Stomach (tissue), 8 donors: ENCODE measurements at regions not wholly inside any gene's neighbourhood (a gene's known extent, or its start where the extent isn't known, plus 50 kb on each side); places are given as distances from the start of the nearest gene placed in this dataset.
A peak's percentile ranks its signal among the peaks of the same experiment; 100 is the strongest.

Source experiments
- DNase-seq, 2 donors: peaks; one replicate each; pipeline versions ENCODE4 v3.0.0 to v3.0.0-alpha.2; 2013 to 2019
- H3K27ac ChIP-seq, 5 donors: fragments of 200-600 bp in 4 of 5; sonication (generic) in 4 of 5; one replicate each; pipeline ENCODE4 v1.5.1; 2013 to 2019; ENCODE audit warnings: mild to moderate bottlenecking in 1 of 5, moderate library complexity in 1 of 5
- H3K27me3 ChIP-seq, 3 donors: fragments of 200-600 bp; sonication (generic); one replicate each; pipeline ENCODE4 v1.5.1; 2017 to 2019; ENCODE audit warnings: mixed run types in 1 of 3
- H3K36me3 ChIP-seq, 4 donors: fragments of 200-600 bp; sonication (generic); 1 replicate in 3 of 4; 2 replicates in 1 of 4; pipeline ENCODE4 v1.5.1; 2016 to 2019
- H3K4me1 ChIP-seq, 4 donors: fragments of 200-600 bp; sonication (generic); one replicate each; pipeline ENCODE4 v1.5.1; 2016 to 2019
- H3K4me3 ChIP-seq, 4 donors: fragments of 200-600 bp; sonication (generic) in 3 of 4; one replicate each; pipeline ENCODE4 v1.5.1; 2016 to 2019; ENCODE audit warnings: mild to moderate bottlenecking in 1 of 4
- H3K9me3 ChIP-seq, 4 donors: fragments of 200-600 bp; sonication (generic); one replicate each; pipeline ENCODE4 v1.5.1; 2016 to 2019
- CTCF ChIP-seq, 7 experiments: fragments of 450-650 bp in 4 of 7; fragments of 200-600 bp in 3 of 7; sonication (generic) in 3 of 7; IDR thresholded peaks; one replicate each; pipeline ENCODE4 v1.5.1; 2016 to 2019; ENCODE audit warnings: antibody characterized with exemption in 7 of 7, control low read depth in 2 of 7, mild to moderate bottlenecking in 1 of 7
- EP300 ChIP-seq: sonication (generic); formaldehyde crosslinking; IDR thresholded peaks from one replicate; pipeline ENCODE4 v1.6.1; 2017; ENCODE audit warnings: antibody characterized with exemption
- POLR2A ChIP-seq, 4 donors: fragments of 450-650 bp; IDR thresholded peaks; one replicate each; pipeline ENCODE4 v1.6.1; 2016; ENCODE audit warnings: antibody characterized with exemption in 4 of 4, control low read depth in 2 of 4, mild to moderate bottlenecking in 1 of 4, moderate library complexity in 1 of 4
- POLR2AphosphoS5 ChIP-seq, 3 donors: sonication (generic); formaldehyde crosslinking; IDR thresholded peaks; one replicate each; pipeline ENCODE4 v1.6.1; 2016; ENCODE audit warnings: antibody characterized with exemption in 3 of 3
- WGBS, 5 donors: extraction: QIAGEN DNeasy Blood & Tissue Kit in 3 of 5; methylation state at CpG; one replicate each; pipeline versions ENCODE4 v1.1.5 to v1.1.7; 2013 to 2018; 5-methylcytosine and 5-hydroxymethylcytosine counted together
- intact Hi-C: fragments of 100-400 bp; cut with DNase I; formaldehyde crosslinking; loops from one replicate; pipeline ENCODE4 v1.15.1; 2023; ENCODE audit warnings: low total_unique reads
- donor health status: healthy with polysubstance abuse.
- donor health status: Bipolar disorder and iron deficiency.
- donor health status: healthy.

GRCh38 chr6:120262354-120262753, 912.8 kb upstream of the MAN1A1 start:
- no peaks in the 10 kb centered on the region for H3K36me3 ChIP-seq
- TF ChIP-seq POLR2AphosphoS5 (IDR thresholded peaks at IDR 0.05) (no peak), POLR2A (IDR thresholded peaks at IDR 0.05) (no peak), EP300 (no peak), CTCF (IDR thresholded peaks at IDR 0.05) (no peak)
- intact Hi-C loops: no loop called here
- H3K4me3 ChIP-seq: no peak overlapping the region
- DNase-seq: no peak
- H3K4me1 ChIP-seq: no peaks in the 10 kb centered on the region
- H3K9me3 ChIP-seq: no peaks in the 10 kb centered on the region
- no peaks in the 10 kb centered on the region for H3K27me3 ChIP-seq
- WGBS, 5 donors: 76 to 89% (median 80%) methylated on average over 2 of the region's 2 CpGs
- no peak overlapping the region for H3K27ac ChIP-seq

- peak in 1 of 2 donors; percentile 60 for DNase-seq
- TF ChIP-seq POLR2AphosphoS5 (IDR thresholded peaks at IDR 0.05) (no peak), POLR2A (IDR thresholded peaks at IDR 0.05) (no peak), CTCF (IDR thresholded peaks at IDR 0.05) (no peak), EP300 (no peak)
- Histone ChIP-seq H3K4me3 (no peak overlapping the region), H3K27ac (no peak overlapping the region), H3K36me3 (no peaks in the 10 kb centered on the region), H3K9me3 (no peaks in the 10 kb centered on the region), H3K4me1 (no peaks in the 10 kb centered on the region), H3K27me3 (no peaks in the 10 kb centered on the region)
- intact Hi-C loops: no loop called here
- 46 to 68% (median 61%) methylated on average over 2 of the region's 2 CpGs for WGBS, 5 donors
Observed at GRCh38 chr6:120260636-120261035, 911.1 kb upstream of the MAN1A1 start.

- H3K36me3 ChIP-seq: no peaks in the 10 kb centered on the region
- H3K4me3 ChIP-seq: no peak overlapping the region
- H3K9me3 ChIP-seq: peaks cover 0 to 4% (median 0%) of the 10 kb centered on the region in 4 donors
- 91 to 96% (median 94%) methylated on average over 4 of the region's 4 CpGs for WGBS, 5 donors
- intact Hi-C loops: no loop called here
- H3K4me1 ChIP-seq: no peaks in the 10 kb centered on the region
- no peaks in the 10 kb centered on the region for H3K27me3 ChIP-seq
- no peak for DNase-seq
- TF ChIP-seq EP300 (no peak), POLR2AphosphoS5 (IDR thresholded peaks at IDR 0.05) (no peak), CTCF (IDR thresholded peaks at IDR 0.05) (no peak), POLR2A (IDR thresholded peaks at IDR 0.05) (no peak)
- H3K27ac ChIP-seq: no peak overlapping the region
Observed at GRCh38 chr6:120254651-120255050, 905.1 kb upstream of the MAN1A1 start.

GRCh38 chr6:120248451-120248850, 898.9 kb upstream of the MAN1A1 start:
- Histone ChIP-seq H3K4me1 (no peaks in the 10 kb centered on the region), H3K36me3 (no peaks in the 10 kb centered on the region), H3K9me3 (peaks cover 0 to 9% (median 0%) of the 10 kb centered on the region in 4 donors), H3K27me3 (no peaks in the 10 kb centered on the region), H3K4me3 (no peak overlapping the region), H3K27ac (no peak overlapping the region)
- whole genome bisulfite sequencing, 5 donors: 51 to 72% (median 56%) methylated on average over 3 of the region's 3 CpGs
- intact Hi-C loops: no loop called here
- TF ChIP-seq POLR2A (IDR thresholded peaks at IDR 0.05): no peak
- no peak for TF ChIP-seq CTCF (IDR thresholded peaks at IDR 0.05)
- no peak for TF ChIP-seq POLR2AphosphoS5 (IDR thresholded peaks at IDR 0.05)
- TF ChIP-seq EP300: no peak
- peak in 1 of 2 donors; percentile 10 for DNase-seq
